Body of pancreas (tissue), 4 donors: ENCODE measurements at regions not wholly inside any gene's neighbourhood (a gene's known extent, or its start where the extent isn't known, plus 50 kb on each side); places are given as distances from the start of the nearest gene placed in this dataset.

Source experiments
- ATAC-seq: fragments of 150-250 bp; one replicate; pipeline ENCODE4 v1.9.1; 2016
- DNase-seq, 4 donors: peaks; one replicate each; pipeline ENCODE4 v3.0.0-alpha.2; 2019
- H3K27ac ChIP-seq, 4 donors: fragments of 200-600 bp; sonication (generic); 1 replicate in 3 of 4; 2 replicates in 1 of 4; pipeline versions ENCODE4 v1.5.1 to v1.6.1; 2016 to 2019; ENCODE audit warnings: mild to moderate bottlenecking in 1 of 4, mixed read lengths in 1 of 4, moderate library complexity in 1 of 4
- H3K27me3 ChIP-seq, 2 donors: fragments of 200-600 bp; sonication (generic); one replicate each; pipeline ENCODE4 v1.6.0; 2016; ENCODE audit warnings: mild to moderate bottlenecking in 1 of 2
- H3K36me3 ChIP-seq, 2 donors: fragments of 200-600 bp; sonication (generic); replicated peaks in 1 of 2; 2 replicates each; pipeline ENCODE4 v1.5.1; 2016; ENCODE audit warnings: low read depth in 2 of 2; ENCODE audit not compliant: insufficient read depth in 1 of 2
- H3K4me1 ChIP-seq: fragments of 200-600 bp; sonication (generic); one replicate; pipeline ENCODE4 v1.6.0; 2016
- H3K4me3 ChIP-seq, 2 donors: fragments of 200-600 bp; sonication (generic); 1 replicate in 1 of 2; 2 replicates in 1 of 2; pipeline ENCODE4 v1.5.1; 2016 to 2019
- H3K9me3 ChIP-seq, 3 donors: fragments of 200-600 bp; sonication (generic); 1 replicate in 2 of 3; 2 replicates in 1 of 3; pipeline ENCODE4 v1.5.1; 2016
- POLR2A ChIP-seq, 3 donors: fragments of 450-650 bp; IDR thresholded peaks; one replicate each; pipeline ENCODE4 v1.6.1; 2016; ENCODE audit warnings: antibody characterized with exemption in 3 of 3, mild to moderate bottlenecking in 2 of 3
- WGBS, 2 donors: methylation state at CpG; one replicate each; pipeline ENCODE4 v1.1.5; 2017; 5-methylcytosine and 5-hydroxymethylcytosine counted together
- intact Hi-C: fragments of 100-400 bp; cut with DNase I; formaldehyde crosslinking; loops from one replicate; pipeline ENCODE4 v1.15.1; 2023
- TF ChIP-seq, protein P1 (sequence below), 7 experiments: fragments of 450-650 bp in 4 of 7; fragments of 200-600 bp in 3 of 7; sonication (generic) in 3 of 7; IDR thresholded peaks; one replicate each; pipeline ENCODE4 v1.5.1; 2016 to 2019; ENCODE audit warnings: antibody characterized with exemption in 7 of 7

DNA sequence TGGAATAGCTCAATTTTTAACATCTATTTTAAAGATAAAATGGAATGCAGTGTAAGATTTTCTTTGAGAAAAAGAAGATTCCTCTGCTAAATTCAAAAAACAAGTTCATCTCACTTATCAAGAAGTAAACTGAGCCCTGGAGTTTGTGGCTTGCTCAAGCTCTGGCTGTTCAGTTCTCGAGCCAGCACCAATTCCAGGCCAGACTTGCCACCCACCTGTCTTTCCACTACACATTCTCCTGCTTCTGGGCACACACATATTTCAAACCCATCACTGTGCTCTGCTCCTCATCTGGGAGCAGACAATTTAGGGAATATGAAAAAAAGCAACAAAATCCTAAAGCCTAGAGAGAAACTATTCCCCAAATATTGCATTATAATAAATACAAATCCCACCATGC lies 424.5 kb downstream of the ENC1 start:
- Histone ChIP-seq H3K27me3 (no peaks in the 10 kb centered on the region), H3K27ac (no peak overlapping the region), H3K4me3 (no peak overlapping the region), H3K4me1 (no peaks in the 10 kb centered on the region), H3K36me3 (no peaks in the 10 kb centered on the region), H3K9me3 (no peaks in the 10 kb centered on the region)
- TF ChIP-seq, protein P1, sequence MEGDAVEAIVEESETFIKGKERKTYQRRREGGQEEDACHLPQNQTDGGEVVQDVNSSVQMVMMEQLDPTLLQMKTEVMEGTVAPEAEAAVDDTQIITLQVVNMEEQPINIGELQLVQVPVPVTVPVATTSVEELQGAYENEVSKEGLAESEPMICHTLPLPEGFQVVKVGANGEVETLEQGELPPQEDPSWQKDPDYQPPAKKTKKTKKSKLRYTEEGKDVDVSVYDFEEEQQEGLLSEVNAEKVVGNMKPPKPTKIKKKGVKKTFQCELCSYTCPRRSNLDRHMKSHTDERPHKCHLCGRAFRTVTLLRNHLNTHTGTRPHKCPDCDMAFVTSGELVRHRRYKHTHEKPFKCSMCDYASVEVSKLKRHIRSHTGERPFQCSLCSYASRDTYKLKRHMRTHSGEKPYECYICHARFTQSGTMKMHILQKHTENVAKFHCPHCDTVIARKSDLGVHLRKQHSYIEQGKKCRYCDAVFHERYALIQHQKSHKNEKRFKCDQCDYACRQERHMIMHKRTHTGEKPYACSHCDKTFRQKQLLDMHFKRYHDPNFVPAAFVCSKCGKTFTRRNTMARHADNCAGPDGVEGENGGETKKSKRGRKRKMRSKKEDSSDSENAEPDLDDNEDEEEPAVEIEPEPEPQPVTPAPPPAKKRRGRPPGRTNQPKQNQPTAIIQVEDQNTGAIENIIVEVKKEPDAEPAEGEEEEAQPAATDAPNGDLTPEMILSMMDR (IDR thresholded peaks at IDR 0.05), result no peak
- no peak for TF ChIP-seq POLR2A (IDR thresholded peaks at IDR 0.05)
- DNase-seq (no peak), ATAC-seq (no peak)
- intact Hi-C loops, result no loop called here
- 81 to 92% methylated on average over 1 of the region's 1 CpG for WGBS, 2 donors

DNA sequence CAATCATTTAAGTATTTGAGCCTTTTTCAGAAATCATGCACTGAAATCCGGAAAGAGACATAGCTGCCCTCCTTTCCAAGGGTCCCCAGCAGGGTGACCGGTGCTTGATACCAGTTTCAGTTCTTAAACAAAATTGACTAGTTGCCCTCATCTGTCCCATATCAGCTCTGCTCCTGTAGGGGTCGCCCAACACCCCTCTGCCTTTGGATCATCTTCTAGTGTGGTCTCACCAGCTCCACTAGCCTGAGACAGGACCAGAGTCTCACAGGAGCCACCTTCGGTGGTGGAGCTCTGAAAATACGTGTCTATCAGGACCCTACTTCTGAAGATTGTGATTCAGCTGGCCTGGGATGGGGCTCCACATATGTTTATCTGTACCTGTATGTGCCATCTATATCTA lies 428.2 kb downstream of the ENC1 start:
- Histone ChIP-seq H3K27ac (no peak overlapping the region), H3K9me3 (no peaks in the 10 kb centered on the region), H3K4me1 (no peaks in the 10 kb centered on the region), H3K27me3 (no peaks in the 10 kb centered on the region), H3K4me3 (no peak overlapping the region), H3K36me3 (no peaks in the 10 kb centered on the region)
- DNase-seq (peak in 3 of 4 donors; percentile 25 to 43 (median 27)), ATAC-seq (no peak)
- intact Hi-C loops, result no loop called here
- no peak for TF ChIP-seq POLR2A (IDR thresholded peaks at IDR 0.05)
- TF ChIP-seq, protein P1 (IDR thresholded peaks at IDR 0.05), result peak in 3 of 7 experiments; percentile 20 to 42 (median 25)
- 73% methylated on average over 5 of the region's 5 CpGs for WGBS, 2 donors

DNA sequence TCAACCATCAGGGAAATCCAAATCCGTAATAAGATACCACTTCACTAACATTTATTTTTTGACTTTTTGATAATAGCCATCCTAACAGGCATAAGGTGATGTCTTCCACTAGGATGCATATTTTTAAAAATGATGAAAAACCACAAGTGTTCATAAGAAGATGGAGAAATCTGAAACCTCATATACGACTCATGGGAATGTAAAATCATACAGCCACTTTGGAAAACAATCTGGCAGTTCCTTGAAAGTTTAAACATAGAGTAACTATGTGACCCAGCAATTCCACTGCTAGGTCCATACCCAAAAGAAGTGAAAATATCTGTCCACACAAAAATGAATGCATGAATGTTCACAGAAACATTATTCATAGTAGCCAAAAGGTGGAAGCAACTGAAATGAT lies 431.0 kb downstream of the ENC1 start:
- DNase-seq (no peak), ATAC-seq (no peak)
- Histone ChIP-seq H3K4me3 (no peak overlapping the region), H3K36me3 (no peaks in the 10 kb centered on the region), H3K4me1 (peaks cover 10% of the 10 kb centered on the region), H3K9me3 (no peaks in the 10 kb centered on the region), H3K27ac (no peak overlapping the region), H3K27me3 (no peaks in the 10 kb centered on the region)
- 77 to 90% methylated on average over 2 of the region's 2 CpGs for WGBS, 2 donors
- intact Hi-C loops, result no loop called here
- TF ChIP-seq, protein P1 (IDR thresholded peaks at IDR 0.05), result no peak
- TF ChIP-seq POLR2A (IDR thresholded peaks at IDR 0.05), result no peak

DNA sequence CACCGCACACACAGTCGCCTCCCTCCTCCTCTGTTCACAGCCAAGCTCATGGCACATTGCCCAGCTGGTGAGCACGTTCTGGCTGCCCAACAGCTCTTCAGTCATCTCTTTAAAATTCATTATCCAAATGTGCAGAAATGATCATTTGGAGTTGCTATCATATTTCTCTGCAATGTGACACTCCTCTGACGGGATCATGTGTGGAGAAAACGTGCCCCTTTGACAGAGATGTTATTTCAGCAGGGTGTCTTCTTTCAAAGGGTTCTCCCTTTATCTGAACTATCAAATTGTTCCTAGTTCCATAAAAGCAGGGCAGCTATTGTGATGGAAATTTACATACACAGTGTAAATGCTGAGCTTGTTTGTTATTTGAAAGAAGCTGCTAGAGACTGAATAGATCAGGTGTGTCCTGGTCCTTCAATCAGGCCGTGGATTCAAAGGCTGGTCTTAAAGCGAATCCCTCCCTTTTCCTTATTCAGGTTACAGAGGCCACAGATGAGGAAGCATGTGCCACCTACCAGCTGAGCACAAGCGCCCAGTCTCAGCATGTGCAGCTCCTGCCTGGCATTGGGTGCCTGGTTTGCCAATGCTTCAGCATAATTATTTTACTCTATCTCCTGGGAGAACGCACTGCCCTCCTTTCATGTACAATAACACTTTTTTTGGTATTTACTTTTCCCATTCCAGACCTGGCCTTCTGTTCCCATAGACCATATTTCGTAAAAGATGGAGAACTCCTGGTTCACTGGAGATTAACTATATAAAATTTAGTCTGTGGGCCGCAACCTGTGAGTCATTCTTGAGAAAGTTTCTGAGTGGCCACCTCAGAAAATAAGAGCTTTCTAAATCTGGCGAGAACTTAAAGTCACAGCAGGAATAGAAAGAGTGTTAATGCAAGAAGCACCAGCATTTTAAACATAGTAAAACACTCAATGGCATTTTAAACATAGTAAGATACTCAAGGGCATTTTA lies 433.7 kb downstream of the ENC1 start:
- intact Hi-C loops, result no loop called here
- 62 to 78% methylated on average over 12 of the region's 12 CpGs for WGBS, 2 donors
- H3K27ac ChIP-seq, result no peak overlapping the region
- peaks cover 14% of the 10 kb centered on the region for H3K4me1 ChIP-seq
- H3K9me3 ChIP-seq, result no peaks in the 10 kb centered on the region
- ATAC-seq, result peak; percentile 54
- no peak overlapping the region for H3K4me3 ChIP-seq
- peak; percentile 38 to 67 (median 54) for DNase-seq
- TF ChIP-seq POLR2A (IDR thresholded peaks at IDR 0.05), result no peak
- TF ChIP-seq, protein P1 (IDR thresholded peaks at IDR 0.05), result no peak
- no peaks in the 10 kb centered on the region for H3K36me3 ChIP-seq
- no peaks in the 10 kb centered on the region for H3K27me3 ChIP-seq
